ENCODE measurements at regions not wholly inside any gene's neighbourhood (a gene's known extent, or its start where the extent isn't known, plus 50 kb on each side); places are given as distances from the start of the nearest gene placed in this dataset.

DNA sequence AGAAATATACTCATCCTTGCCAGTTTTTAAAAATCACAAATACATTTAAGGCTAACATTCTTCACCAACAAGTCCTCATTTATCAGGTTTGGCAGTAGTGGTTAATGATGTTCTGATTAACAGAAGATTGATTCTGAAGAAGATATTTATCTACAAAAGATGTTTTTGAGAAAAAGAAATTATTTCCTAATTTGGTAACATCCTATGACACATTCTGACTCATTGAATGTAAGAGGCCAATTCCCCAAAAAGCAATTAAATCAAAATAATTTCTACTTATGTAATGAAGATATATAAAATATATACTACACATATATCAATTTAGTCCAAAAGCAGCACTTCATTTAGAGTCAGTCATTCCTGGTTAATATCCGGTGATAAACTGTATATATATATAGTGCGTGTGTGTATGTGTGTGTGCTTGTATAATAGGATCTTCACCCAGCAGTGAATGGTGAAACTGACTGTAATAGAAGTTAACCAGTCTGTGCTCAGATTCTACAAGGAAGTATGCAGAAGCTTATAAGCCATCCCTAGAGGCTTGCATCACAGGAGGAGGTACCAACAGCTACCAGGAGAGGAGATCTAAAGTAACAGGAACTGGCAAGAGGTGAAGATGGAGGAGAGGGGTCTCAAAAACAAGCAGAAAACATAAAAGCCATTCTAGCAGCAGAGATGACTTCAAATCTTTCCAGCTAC lies 82.9 kb upstream of the MARCKS start:
- TF ChIP-seq, protein P1, sequence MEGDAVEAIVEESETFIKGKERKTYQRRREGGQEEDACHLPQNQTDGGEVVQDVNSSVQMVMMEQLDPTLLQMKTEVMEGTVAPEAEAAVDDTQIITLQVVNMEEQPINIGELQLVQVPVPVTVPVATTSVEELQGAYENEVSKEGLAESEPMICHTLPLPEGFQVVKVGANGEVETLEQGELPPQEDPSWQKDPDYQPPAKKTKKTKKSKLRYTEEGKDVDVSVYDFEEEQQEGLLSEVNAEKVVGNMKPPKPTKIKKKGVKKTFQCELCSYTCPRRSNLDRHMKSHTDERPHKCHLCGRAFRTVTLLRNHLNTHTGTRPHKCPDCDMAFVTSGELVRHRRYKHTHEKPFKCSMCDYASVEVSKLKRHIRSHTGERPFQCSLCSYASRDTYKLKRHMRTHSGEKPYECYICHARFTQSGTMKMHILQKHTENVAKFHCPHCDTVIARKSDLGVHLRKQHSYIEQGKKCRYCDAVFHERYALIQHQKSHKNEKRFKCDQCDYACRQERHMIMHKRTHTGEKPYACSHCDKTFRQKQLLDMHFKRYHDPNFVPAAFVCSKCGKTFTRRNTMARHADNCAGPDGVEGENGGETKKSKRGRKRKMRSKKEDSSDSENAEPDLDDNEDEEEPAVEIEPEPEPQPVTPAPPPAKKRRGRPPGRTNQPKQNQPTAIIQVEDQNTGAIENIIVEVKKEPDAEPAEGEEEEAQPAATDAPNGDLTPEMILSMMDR (IDR thresholded peaks at IDR 0.05; ENCODE audit: insufficient read depth, low read length) = no peak
- no peak; the same call in 1 of the 2 replicates for TF ChIP-seq SPI1 (IDR thresholded peaks at IDR 0.05; ENCODE audit: borderline replicate concordance, low read depth)
- no peak for TF ChIP-seq GABPA (IDR thresholded peaks at IDR 0.05; ENCODE audit: low read depth)
